ENCODE measurements at regions not wholly inside any gene's neighbourhood (a gene's known extent, or its start where the extent isn't known, plus 50 kb on each side); places are given as distances from the start of the nearest gene placed in this dataset.
"Not testable (repeated sequence)": the region's sequence is repeated elsewhere in the genome, so short reads cannot be mapped to it uniquely, and the experiment has no call there.

DNA sequence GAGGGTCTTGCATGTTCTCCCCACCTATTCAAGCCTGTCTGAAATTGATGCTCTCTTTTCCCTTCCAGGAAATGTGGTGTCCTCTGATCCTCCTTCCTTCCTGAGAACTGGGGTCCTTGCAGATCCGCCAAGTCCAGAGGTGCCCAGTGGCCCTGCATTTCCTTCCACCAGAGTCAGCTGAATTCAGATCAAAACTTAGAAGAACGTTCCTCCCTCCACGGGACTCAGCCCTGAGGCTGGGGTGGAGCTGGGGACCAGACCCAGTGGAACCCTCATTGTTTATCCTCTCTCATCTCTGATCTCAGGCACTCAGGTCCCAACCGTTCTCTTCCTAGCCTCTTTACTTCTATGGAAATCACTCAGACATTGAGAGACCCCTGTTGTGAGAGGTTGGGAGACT, 477.3 kb downstream of the TSHZ3 start:
- DNase-seq (ENCODE audit: low spot score), result no peak

DNA sequence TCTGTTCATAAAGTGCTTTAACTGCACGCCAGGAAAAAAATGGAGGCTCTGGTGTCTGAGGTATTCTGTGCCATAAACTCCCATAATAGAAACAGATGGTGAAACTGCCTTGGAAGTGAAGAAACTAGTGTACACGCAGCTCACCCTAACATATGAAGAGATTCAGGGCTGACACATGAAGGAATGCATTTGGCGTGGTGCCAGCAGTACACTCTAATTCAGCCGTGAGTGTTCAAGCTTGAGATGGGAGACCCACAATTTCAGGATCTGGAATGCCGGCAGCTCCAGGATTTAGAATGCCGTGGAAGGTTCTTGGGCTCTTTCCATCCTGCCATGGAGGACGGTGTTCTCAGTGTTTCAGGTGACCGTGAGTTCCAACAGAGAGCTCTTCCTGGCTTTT, 478.4 kb downstream of the TSHZ3 start:
- DNase-seq (ENCODE audit: low spot score), result no peak

DNA sequence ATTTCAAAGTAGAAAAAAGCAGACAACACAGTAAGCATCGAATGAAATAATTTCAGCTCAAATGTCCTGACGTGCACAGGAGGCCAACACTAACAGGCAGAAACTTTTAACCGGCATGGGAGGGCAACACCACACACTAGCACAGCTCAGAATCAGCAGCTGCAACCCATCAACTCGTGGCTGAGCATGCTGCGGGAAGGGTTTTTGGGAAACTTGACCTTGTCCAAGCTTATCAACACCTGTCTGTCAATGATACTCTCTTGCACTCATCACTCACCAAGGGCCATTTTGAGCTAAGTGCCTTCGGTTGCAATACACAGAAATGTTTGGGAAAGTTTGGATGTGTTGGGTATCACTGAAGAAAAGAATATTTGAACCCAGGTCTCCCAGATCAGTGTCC, 483.7 kb downstream of the TSHZ3 start:
- no peak for DNase-seq (ENCODE audit: low spot score)

DNA sequence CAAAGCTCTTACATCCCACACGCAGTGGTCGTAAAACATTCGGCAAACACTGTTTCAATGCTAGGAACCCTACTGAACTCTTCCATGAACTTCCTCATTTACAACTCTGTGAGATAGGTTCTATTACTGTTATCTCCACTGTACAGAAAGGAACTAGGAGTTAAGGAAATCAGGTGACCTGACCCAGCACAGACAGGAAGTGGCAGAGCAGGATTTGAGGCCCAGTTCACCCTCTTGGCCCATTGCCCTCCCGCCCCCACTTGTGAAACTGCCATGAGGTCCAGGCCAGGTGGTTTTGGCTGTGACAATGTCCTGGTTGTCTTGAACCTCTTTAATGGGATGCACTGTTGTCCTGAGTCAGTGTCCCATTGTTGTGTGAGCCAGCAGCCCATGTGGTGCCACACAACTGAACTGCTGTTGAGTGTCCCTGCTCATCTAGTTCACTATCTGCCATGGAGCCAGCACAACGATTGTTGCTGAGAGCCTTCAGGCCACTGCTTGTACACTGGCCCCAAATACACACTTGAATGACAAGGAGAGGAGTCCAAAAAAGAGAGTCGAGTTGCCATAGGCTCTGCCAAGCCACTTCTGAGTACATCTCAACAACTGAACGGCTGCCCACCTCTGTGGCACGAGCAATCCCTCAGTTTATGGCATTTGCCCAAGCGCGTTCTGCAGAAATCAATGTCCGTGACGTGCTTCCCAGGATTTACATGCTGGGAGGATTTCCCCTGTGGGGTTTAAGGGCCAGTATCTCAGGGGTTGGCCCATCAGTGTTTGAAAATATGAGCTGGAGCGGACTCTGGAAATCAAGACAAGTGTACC, 484.6 kb downstream of the TSHZ3 start:
- peak; percentile 65 for DNase-seq (ENCODE audit: low spot score)

DNA sequence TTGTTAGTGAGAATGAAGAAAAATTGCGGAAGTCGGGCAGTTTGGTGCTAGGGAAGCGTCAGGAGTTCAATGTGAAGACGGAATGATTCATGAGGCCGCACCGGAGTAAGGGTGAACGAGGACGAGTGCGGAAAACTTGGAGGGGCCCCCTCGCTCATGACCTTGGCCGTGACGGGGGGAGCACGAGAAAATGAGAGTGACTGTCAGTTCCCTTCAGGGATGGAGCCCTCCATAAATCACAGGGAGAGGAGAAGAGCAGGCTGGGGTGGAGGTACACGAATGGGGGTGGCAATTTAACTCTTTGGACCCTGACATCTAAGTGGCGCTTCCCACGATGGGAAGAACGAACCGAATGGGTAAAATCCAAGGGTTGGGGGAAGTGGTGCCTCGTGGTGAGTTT, 486.4 kb downstream of the TSHZ3 start:
- DNase-seq (ENCODE audit: low spot score), result no peak

DNA sequence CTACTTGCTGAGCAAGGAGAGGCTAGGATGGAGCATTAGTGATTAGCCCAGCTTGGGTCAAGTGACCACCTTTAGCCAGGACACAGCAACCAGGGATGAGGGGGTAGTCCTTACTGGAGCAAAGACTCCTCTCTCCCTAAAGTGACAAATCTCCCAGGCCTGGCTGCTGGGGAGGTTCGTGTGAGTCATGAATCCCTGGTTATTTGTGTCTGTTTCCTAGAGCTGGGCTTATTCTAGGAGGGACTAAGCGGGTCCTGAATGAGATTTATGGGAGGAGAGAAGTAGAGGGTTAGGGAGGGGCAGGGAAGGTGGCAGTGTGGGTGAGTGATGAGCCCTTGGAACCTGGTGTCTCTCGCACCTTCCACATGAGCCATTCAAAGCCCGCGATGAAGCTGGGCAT, 487.3 kb downstream of the TSHZ3 start:
- DNase-seq (ENCODE audit: low spot score), result no peak

DNA sequence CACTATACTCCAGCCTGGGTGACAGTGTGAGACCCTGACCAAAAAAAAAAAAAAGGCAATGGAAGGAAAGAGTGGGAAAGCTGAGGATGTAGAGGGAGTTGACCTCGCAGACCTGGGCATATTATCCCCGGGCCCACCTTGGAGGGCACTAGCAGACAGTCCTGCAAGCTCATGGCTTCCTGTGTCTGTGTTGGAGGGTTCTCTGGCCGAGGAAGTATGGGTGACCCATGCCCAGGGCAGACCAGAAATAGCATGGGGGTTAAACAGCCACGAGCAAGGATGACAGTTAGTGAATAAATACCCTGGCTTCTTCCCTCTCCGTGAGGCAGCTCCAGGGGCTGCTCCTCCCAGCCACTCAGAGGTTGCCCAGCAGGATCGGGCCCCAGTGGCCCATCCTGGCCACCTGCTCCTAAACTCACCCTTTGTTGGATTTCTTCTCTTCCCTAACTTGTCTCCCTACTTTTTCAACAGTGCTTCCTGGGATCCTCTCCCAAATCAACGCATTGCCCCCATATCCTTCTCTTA, 485.8 kb downstream of the ZNF536 start:
- no peak for DNase-seq (ENCODE audit: low spot score)

DNA sequence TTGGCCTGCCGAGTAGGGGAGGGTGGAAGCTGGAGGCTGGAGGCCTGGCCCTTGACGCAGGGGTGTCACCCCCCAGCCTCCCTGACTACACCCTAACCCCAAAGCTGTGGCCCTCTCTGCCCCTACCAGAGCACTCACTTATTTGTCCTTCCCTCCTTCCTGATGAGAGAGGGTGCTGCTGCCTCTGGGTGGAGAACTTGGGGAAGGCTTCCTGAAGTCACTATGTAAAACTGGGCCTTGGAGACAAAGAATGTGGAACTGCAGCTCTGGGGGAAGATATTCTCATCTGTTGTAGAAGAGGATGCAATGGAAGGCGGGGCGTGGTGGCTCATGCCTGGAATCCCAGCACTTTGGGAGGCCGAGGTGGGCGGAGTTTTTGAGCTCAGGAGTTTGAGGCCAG, 485.2 kb downstream of the ZNF536 start:
- no peak for DNase-seq (ENCODE audit: low spot score)

DNA sequence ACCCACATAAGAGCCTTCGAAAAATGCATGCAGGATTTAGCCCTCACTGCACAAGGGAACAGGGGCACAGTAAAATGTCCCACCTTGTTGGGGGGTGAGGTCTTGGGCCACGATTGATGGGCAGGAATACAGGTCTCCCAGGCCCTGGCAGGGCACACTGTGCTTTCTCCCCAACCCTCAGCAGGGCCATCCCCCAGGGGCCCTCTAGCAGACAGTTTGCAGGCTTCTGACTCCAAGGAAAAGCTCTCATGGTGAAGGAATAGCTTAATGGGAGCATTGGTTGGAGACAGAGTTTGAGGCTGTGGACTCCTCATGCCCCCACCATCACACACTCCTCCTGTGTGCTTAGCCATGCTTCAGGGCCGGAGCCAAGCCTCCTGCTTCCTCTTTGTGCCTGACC, 484.6 kb downstream of the ZNF536 start:
- no peak for DNase-seq (ENCODE audit: low spot score)

DNA sequence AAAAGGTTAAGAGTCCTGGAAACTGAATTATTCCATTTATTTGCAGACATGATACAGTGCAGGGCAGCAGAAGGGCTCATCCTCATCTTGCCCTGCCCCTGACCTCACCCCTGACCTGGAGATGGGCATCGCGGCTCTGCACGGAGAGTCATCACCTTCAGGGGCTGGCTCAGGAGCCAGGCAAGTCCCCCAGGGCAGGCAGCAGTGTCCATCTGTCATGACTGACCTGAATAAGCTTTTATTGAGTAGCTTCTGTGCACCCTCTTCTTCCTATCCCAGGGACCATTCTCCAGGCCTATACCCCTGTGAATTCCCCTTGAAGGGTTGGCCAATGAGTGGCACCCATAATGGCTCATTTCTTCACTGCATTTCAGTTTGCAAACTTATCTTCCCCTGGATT, 484.2 kb downstream of the ZNF536 start:
- DNase-seq (ENCODE audit: low spot score), result no peak

DNA sequence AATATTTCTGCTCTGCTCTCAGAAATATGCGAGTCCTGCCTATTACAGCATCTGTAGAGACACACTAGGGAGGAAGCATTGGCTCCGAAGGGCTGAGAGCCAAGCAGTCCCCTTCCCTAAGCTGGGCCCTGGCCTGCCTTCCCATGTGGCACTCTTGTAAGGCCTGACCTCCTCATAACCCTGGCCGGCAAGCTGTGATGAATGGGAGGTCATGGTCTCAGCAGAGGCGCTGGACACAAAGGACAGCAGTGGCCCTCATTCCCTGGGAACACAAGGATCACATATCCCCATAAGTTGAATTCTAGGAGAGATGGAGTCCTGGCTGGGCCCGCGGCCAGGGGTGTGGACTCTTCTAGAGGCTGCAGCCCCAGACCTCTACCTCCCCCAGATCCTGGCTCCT, 483.3 kb downstream of the ZNF536 start:
- no peak for DNase-seq (ENCODE audit: low spot score)

DNA sequence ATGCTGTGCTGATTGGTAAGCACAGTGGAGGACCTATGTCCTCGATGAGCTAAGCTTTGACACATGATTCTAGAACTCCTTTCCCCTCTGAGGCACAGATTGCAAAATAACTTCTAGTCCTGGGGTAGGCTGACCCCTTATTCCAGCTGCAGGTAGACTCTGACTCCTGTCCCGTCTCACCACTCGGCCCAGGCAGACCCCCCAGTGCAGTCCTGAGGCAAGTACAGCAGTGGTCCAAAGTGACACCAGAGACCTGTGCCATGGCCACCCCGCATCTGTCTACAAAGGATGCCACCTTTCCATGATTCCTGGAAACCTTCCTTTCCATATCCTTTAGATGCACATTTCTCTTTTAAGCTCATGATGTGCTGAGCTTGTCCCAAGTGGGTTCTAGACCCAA, 482.5 kb downstream of the ZNF536 start:
- no peak for DNase-seq (ENCODE audit: low spot score)

DNA sequence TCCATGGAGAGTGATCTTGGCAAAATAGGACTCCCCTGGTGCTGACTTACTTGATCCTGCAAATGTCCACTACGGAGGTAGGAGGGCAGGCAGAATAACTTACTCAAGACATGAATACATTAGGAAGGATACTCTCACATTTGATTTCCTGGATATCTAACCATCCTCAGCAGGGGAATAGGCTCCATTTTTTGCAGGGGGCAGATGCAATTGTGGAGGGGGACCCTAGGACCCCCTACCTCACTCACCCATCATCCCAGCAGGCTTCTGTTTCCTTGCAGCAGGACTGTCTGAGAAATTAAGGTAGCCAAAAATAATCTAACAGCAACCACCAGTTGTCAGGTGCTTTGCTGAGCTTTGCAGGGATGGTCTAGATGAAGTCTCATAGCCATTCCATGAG, 482.0 kb downstream of the ZNF536 start:
- DNase-seq (ENCODE audit: low spot score), result no peak

DNA sequence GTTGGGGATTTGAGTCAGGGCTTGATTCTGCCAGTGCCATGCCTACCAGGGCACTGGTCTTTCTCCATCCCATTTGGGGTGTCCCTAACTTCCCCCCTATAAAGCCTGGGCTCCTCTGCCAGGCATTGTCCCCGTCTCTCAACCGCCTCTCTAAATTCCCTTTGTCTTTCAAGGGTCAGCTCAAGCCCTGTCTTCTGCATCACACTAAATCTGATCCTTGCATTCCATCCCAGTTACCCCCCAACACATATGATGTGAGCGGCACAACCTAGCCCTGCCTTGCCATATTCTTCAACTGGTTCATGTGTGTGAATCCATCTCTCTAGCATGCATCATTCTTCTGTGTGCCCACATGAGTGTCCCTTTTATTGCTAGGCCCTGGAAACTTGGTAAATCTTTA, 480.9 kb downstream of the ZNF536 start:
- no peak for DNase-seq (ENCODE audit: low spot score)

DNA sequence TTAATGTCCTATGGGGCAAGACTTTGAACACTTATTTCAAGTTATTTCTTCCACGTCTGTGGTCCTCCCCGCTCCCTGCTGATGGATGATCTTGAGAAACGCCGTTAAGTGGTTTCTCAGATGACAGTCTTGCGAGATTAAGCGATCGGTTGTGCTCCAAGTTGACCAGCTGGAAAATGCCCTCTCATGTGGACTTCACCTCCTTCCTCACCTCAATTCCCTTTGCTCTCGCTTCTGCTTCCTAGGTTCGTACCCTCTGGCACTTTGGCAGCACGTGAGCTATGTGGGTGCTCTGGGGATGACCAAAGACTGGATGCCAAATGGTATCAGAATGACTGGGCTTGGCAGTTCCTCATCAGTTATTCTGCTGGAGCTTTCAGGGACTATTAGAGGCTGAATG, 480.0 kb downstream of the ZNF536 start:
- no peak for DNase-seq (ENCODE audit: low spot score)

DNA sequence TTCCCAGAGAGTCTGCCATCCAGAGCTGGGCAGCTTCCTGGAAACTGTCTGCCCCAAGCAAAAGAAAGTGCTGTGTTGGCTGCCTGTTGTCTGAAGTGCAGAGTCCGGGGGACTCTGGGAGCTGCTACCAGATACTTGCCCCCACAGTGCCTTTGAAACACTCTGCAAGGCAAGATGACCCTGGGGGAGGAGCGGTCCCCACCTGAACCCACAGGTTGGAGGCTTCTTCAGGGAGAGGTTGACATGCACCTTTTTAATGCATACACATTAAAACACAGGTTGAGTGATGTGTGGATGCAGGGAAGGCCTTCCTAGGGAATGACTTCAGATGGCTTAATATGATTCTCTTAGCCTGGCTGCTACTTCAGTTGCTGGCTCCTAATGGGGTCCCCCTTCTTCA, 479.5 kb downstream of the ZNF536 start:
- DNase-seq (ENCODE audit: low spot score), result no peak

DNA sequence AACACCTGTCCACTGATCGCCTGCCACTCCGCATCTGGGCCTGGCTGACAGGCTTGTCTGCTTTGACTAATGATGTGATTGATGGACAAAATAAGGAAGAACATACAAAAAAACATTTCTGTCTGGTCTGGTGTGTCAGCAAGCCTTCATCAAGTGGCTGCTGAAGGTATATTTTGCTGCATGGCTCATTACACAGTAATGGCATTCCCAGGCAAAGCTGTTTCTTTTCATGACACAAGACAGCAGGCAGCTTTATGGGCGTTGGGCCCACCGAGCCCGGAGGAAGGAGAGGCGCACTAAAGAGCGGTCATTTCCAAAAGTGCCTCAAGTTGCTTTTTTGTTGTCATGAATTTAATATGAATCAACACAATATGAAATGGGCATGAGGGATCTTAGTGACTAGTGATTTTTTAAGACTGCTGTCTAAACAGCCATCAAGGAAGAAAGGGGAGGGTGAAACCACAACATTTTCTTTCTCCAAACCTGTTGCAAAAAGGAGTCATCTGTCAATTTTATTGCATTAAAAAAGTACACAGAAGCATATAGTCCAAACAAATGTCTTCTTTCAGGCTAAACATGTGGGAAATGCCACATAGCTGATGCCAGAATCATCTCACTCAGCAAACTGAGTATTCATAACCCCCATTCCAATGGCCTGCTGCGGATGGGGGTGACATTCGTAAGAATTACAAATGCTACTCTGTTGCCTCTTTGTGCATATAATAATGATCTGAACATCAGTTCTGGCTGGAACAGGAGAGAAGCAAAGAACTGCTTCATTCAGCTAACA, 476.6 kb downstream of the ZNF536 start:
- no peak for DNase-seq (ENCODE audit: low spot score)

DNA sequence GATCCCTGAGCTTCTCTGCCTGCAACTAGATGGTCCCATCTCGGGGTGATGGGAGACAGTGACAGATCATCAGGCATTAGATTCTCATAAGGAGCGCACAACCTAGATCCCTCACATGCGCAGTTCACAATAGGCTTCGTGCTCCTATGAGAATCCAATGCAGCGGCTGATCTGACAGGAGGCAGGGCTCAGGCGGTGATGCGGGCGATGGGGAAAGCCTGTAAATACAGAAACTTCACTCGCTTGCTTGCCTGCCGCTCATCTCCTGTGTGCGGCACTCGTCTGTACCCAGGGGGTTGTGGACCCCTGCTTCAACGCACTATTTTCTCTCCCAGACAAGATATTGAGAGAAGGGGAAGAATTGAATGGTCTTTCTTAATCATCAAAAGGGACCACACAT, 473.9 kb downstream of the ZNF536 start:
- no peak for DNase-seq (ENCODE audit: low spot score)

DNA sequence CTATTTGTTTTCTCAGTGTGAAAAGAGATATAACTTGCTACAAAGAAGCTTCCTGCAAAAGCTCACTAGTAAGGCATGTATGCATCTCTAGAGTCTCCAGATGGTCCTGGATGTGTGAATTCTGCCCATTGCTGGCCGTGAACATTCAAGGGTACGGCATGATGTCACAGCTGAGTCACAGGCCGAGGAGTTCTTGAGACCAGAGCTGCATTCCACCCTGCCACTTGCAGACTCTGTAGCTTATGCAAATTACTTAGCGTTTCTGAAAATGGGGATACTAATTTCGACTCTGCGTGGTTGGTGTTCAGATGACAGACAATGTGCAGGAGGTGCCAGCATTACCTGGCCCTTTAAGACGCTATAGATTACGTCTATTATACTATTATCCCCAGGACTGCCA, 470.7 kb downstream of the ZNF536 start:
- no peak for DNase-seq (ENCODE audit: low spot score)

DNA sequence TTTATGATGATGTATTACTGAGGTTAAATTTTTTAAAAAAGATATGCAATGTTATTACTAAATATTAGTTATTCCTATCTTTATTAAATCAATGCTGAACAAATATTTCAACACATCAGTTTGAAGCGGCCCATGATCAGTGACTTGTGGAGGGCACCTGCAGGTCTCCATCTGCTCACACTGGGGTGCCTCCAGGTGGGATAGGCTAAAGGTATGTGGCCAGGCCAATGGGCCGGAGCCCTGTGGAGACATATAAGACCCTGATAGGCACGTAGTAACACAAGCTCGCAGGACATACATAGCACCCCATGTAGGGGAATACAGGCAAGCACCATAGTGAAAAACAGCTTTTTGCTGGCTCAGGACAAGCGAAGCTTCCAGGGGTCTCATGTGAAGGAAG, 469.8 kb downstream of the ZNF536 start:
- no peak for DNase-seq (ENCODE audit: low spot score)

DNA sequence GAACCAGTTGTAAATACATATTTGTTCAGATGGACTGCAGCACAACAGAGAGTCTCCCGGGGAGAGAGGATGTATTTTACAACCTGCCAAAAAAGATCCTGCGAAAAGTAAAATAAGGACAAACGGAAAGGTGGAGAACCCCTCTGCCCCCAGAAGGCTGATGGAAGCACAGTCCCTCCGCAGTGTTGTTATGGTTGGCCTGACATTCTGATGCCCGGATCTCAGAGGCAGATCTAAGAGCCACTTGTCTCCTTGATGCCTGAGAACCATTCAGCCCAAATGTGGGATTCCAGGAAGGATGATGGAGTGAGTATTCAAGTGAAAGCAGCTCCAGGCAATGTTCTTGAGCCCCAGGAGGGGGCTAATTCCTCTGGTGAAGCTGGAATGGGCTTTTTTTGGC, 458.7 kb downstream of the ZNF536 start:
- DNase-seq (ENCODE audit: low spot score), result no peak

DNA sequence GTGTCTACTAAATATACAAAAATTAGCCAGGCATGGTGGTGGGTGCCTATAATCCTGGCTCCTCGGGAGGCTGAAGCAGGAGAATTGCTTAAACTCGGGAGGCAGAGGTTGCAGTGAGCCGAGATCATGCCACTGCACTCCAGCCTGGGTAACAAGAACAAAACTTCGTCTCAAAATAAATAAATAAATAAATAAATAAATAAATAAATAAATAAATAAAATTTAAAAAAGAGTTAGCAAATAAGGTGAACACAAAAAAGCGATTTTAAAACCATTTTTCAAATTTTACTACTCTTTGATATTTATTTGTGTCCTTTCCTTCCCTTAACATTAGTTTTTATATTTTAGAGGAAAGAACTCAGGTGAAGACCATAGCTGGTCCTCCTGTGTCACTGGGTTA, 453.3 kb downstream of the ZNF536 start:
- not testable (repeated sequence) for DNase-seq (ENCODE audit: low spot score)

DNA sequence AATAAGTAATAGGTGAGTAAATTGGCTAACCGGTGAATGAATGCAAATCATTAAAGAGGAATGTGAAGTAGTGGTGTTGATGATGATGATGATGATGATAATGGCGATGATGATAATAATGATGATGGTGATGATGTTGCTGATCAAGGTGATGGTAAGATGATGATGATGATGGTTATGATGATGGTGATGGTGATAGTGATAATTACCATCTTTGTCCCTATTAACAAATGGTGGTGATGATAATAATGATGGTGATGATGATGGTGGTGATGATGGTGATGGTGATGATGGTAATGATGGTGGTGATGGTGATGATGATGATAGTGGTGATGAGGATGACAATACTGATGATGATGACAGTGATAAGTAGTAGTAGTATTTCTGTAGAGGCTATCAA, 452.6 kb downstream of the ZNF536 start:
- DNase-seq (ENCODE audit: low spot score), result no peak
